Fibroblast of pulmonary artery (primary cell): ENCODE measurements at regions not wholly inside any gene's neighbourhood (a gene's known extent, or its start where the extent isn't known, plus 50 kb on each side); places are given as distances from the start of the nearest gene placed in this dataset.

Source experiments
- DNase-seq: peaks from one replicate; pipeline ENCODE4 v3.0.0-alpha.2; 2010; ENCODE audit warnings: low read depth
- H3K4me3 ChIP-seq: replicated peaks from 2 replicates; pipeline ENCODE4 v1.5.1; 2011; ENCODE audit warnings: low read depth, mild to moderate bottlenecking, control low read depth, low read length, moderate library complexity
- CTCF ChIP-seq: IDR thresholded peaks from 2 replicates; pipeline ENCODE4 v1.5.1; 2011; ENCODE audit warnings: mild to moderate bottlenecking, control low read depth, low read length, inconsistent platforms; ENCODE audit errors: missing control alignments

GRCh38 chr5:60507687-60508086, 192.3 kb downstream of the DEPDC1B start:
- no peak for TF ChIP-seq CTCF
- DNase-seq, result no peak

DNA sequence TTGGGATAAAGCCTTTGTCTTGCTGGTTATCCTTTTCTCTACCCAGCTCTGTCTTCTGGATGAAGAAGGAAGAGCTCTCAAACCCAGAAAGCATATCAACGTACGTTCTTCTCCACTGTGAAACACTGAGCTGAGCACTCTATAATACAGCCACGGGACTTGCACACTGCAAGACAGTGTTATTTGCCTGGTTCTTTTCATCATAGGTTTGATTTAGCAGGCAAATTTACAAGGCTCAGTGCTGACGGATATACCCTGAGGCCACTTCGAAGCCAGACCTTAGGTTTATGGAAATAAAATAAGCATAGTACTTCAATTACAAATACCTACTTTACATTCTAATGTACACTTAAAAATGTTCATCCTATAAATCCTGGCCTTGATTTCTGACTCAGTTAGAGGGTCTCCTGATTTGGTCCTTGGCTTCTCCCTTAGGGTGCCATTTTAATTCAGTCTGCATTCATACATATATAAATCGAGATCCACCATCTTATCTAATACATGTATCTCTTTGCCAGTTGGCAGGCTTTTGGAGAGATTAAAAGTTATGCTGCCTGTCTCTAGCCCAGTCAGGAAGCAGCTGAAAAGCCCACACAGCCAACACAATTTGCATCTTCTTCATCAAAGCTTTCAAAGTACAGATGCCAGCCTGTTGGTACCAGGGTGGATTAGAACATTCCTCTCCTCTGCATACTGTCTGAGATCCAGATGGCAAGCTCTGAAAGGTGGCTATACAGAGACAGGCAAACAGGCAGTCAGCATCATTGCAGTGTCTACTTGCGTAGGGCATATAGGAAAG, 194.4 kb downstream of the DEPDC1B start:
- no peak overlapping the region for H3K4me3 ChIP-seq
- DNase-seq, result no peak
- TF ChIP-seq CTCF, result no peak

More at GRCh38 chr5:60507687-60508086, 192.3 kb downstream of the DEPDC1B start:
- no peak overlapping the region for H3K4me3 ChIP-seq

DNA sequence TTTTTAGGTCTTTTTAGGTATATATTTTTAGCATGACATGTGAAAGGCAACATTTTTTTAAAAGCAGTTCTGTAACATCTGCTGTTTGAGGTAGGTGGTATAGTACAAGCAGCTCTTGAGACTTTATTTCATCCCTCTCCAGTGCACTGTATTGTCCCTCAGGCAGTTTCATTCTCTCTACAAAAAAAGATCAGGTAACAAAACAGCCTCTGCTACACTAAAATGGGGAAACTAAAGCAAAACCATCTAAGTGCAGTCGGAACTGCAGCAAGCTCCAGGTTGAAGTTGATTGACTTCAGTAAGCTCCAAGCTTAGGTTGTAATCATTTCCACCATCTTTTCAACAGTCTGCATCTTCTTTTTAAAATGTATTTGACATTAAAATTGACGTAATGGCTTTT, 195.6 kb downstream of the DEPDC1B start:
- no peak overlapping the region for H3K4me3 ChIP-seq
- no peak for TF ChIP-seq CTCF
- DNase-seq, result no peak

- no peak overlapping the region for H3K4me3 ChIP-seq
- DNase-seq, result no peak
- TF ChIP-seq CTCF, result no peak
Observed at GRCh38 chr5:60503771-60504170, 196.2 kb downstream of the DEPDC1B start.

GRCh38 chr5:60497706-60498500, 202.1 kb downstream of the DEPDC1B start:
- TF ChIP-seq CTCF, result no peak
- H3K4me3 ChIP-seq, result no peak overlapping the region
- DNase-seq, result peak; percentile 31

- no peak for DNase-seq
- no peak for TF ChIP-seq CTCF
- no peak overlapping the region for H3K4me3 ChIP-seq
Observed at GRCh38 chr5:60495644-60496520, 204.1 kb downstream of the DEPDC1B start.
